ENCODE measurements at regions not wholly inside any gene's neighbourhood (a gene's known extent, or its start where the extent isn't known, plus 50 kb on each side); places are given as distances from the start of the nearest gene placed in this dataset.

DNA sequence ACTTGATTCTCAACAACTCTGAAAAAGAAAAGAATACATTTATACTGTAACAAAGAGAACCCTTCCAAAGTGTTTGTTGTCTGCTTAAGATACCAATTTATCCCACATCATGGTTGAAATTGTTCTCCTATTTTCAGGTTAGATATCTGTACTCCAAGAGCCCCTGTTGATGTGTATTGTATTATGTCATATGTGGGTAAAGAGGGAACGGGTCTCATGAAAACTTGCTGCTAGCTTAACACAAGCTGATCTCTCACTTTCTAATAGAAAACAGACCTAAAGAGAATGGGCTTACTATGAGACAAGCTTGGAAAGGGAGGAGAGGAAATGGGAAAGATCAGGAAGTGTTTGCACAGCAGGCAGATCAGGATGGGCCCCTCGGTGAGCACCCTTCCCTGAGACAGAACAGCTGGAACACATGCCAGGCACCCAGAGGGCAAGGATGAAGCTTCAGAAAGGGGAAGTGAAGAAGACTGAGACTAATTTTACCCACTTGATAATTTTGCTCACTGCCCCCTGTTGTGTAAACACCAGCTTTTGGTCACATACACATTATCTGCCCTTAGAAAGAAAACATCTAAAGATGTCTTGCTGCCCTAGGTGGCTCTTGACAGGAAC, 747.9 kb upstream of the CCDC54 start:
- H3K27ac ChIP-seq (ENCODE audit: low read depth, low read length) = no peak overlapping the region
- H3K9me3 ChIP-seq (ENCODE audit: control insufficient read depth, low read length) = peaks cover 4% of the 10 kb centered on the region
- WGBS, 2 experiments (ENCODE audit: insufficient coverage in 1 of 2, insufficient read length in 1 of 2) = 0 to 42% methylated on average over 1 to 2 of the region's 2 CpGs
- no peak overlapping the region for H3K27ac Mint-ChIP-seq
- H3K27me3 ChIP-seq (ENCODE audit: control insufficient read depth, insufficient read depth, low read length, poor library complexity, severe bottlenecking) = no peaks in the 10 kb centered on the region
- no peak overlapping the region for H3K4me3 Mint-ChIP-seq
- H3K36me3 ChIP-seq (ENCODE audit: control insufficient read depth, insufficient read depth, low read length) = no peaks in the 10 kb centered on the region
- H3K4me3 ChIP-seq (ENCODE audit: low read length) = no peak overlapping the region
- TF ChIP-seq, protein P1, sequence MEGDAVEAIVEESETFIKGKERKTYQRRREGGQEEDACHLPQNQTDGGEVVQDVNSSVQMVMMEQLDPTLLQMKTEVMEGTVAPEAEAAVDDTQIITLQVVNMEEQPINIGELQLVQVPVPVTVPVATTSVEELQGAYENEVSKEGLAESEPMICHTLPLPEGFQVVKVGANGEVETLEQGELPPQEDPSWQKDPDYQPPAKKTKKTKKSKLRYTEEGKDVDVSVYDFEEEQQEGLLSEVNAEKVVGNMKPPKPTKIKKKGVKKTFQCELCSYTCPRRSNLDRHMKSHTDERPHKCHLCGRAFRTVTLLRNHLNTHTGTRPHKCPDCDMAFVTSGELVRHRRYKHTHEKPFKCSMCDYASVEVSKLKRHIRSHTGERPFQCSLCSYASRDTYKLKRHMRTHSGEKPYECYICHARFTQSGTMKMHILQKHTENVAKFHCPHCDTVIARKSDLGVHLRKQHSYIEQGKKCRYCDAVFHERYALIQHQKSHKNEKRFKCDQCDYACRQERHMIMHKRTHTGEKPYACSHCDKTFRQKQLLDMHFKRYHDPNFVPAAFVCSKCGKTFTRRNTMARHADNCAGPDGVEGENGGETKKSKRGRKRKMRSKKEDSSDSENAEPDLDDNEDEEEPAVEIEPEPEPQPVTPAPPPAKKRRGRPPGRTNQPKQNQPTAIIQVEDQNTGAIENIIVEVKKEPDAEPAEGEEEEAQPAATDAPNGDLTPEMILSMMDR (conservative IDR thresholded peaks at IDR 0.05) = no peak
- H3K9me3 Mint-ChIP-seq = peaks cover 8% of the 10 kb centered on the region
- H3K9ac ChIP-seq (ENCODE audit: extremely low read depth, low read length, poor library complexity, severe bottlenecking) = no peak overlapping the region
- DNase-seq = no peak
- no peaks in the 10 kb centered on the region for H3K36me3 Mint-ChIP-seq (ENCODE audit: low read depth)
- no peaks in the 10 kb centered on the region for H3K4me1 ChIP-seq (ENCODE audit: control insufficient read depth, insufficient read depth, low read length)
- peaks cover 20% of the 10 kb centered on the region for H3K4me1 Mint-ChIP-seq
- no peaks in the 10 kb centered on the region for H3K27me3 Mint-ChIP-seq (ENCODE audit: insufficient read depth)

DNA sequence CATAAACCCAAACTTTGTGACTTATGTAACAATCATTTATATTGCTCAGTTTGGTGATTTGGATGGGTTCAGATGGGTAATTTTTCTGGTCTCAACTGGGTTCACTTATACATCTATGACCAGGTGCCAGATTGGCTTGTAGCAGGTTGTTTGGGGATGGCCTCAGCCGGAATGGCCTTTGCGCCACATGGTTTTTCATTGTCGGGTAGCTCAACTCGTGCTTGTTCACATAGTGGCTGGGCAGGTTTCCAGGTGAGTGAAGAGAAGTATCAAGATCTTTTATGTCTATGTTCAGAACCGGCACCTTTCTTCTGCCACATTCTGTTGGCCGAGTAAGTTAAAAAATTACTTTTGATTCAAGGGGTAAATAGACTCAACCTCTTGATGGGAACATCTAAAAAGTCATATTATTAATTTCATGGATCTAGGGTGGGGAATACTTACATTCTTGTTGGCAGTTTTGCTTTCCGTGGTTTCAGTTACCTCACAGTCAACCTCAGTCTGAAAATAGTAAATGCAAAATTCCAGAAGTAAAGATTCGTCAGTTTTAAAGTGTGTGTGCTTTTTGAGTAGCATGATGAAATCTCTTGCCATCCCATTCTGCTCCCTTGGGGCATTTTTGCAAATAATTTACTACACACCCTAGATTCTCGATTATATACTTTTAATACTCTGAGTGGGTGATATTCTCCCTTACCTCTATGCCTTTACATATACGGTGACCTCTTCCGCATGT, 745.7 kb upstream of the CCDC54 start:
- no peak overlapping the region for H3K27ac Mint-ChIP-seq

DNA sequence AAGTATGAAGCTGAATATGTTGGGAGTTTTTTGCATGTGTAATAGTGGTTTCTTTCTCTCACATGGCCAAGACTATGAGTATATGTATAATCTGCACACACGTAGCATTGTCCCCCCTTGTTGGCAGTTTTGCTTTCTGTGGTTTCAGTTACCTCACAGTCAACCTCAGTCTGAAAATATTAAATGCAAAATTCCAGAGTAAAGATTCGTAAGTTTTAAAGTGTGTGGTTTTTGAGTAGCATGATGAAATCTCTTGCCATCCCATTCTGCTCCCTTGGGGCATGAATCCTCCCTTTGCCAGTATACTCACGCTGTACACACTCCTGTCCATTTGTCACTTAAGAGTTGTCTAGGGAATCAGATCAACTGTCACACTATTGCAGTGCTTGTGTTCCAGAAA, 742.0 kb upstream of the CCDC54 start:
- 88% methylated on average over 3 of the region's 3 CpGs; no CpG with 5 or more reads in 1 of the 2 experiments for WGBS, 2 experiments (ENCODE audit: insufficient coverage in 1 of 2, insufficient read length in 1 of 2)
- no peaks in the 10 kb centered on the region for H3K27me3 Mint-ChIP-seq (ENCODE audit: insufficient read depth)
- no peaks in the 10 kb centered on the region for H3K36me3 Mint-ChIP-seq (ENCODE audit: low read depth)
- H3K36me3 ChIP-seq (ENCODE audit: control insufficient read depth, insufficient read depth, low read length) = no peaks in the 10 kb centered on the region
- H3K9me3 ChIP-seq (ENCODE audit: control insufficient read depth, low read length) = no peaks in the 10 kb centered on the region
- no peak for DNase-seq
- no peak overlapping the region for H3K4me3 Mint-ChIP-seq
- no peaks in the 10 kb centered on the region for H3K27me3 ChIP-seq (ENCODE audit: control insufficient read depth, insufficient read depth, low read length, poor library complexity, severe bottlenecking)
- H3K9ac ChIP-seq (ENCODE audit: extremely low read depth, low read length, poor library complexity, severe bottlenecking) = no peak overlapping the region
- no peak overlapping the region for H3K27ac ChIP-seq (ENCODE audit: low read depth, low read length)
- H3K9me3 Mint-ChIP-seq = no peaks in the 10 kb centered on the region
- H3K4me3 ChIP-seq (ENCODE audit: low read length) = no peak overlapping the region
- H3K4me1 Mint-ChIP-seq = no peaks in the 10 kb centered on the region
- H3K27ac Mint-ChIP-seq = no peak overlapping the region
- no peaks in the 10 kb centered on the region for H3K4me1 ChIP-seq (ENCODE audit: control insufficient read depth, insufficient read depth, low read length)
- TF ChIP-seq, protein P1 (conservative IDR thresholded peaks at IDR 0.05) = no peak

More for the DNA sequence above, 745.7 kb upstream of the CCDC54 start:
- H3K4me1 Mint-ChIP-seq = peaks cover 20% of the 10 kb centered on the region
- Histone ChIP-seq H3K9me3 (ENCODE audit: control insufficient read depth, low read length) (no peaks in the 10 kb centered on the region), H3K36me3 (ENCODE audit: control insufficient read depth, insufficient read depth, low read length) (no peaks in the 10 kb centered on the region), H3K4me1 (ENCODE audit: control insufficient read depth, insufficient read depth, low read length) (no peaks in the 10 kb centered on the region), H3K27ac (ENCODE audit: low read depth, low read length) (no peak overlapping the region), H3K27me3 (ENCODE audit: control insufficient read depth, insufficient read depth, low read length, poor library complexity, severe bottlenecking) (no peaks in the 10 kb centered on the region), H3K9ac (ENCODE audit: extremely low read depth, low read length, poor library complexity, severe bottlenecking) (no peak overlapping the region), H3K4me3 (ENCODE audit: low read length) (no peak overlapping the region)
- no peak for DNase-seq
- TF ChIP-seq, protein P1 (conservative IDR thresholded peaks at IDR 0.05) = no peak
- H3K27me3 Mint-ChIP-seq (ENCODE audit: insufficient read depth) = no peaks in the 10 kb centered on the region
- WGBS, 2 experiments (ENCODE audit: insufficient coverage in 1 of 2, insufficient read length in 1 of 2) = 93 to 94% methylated on average over 4 to 11 of the region's 11 CpGs
- no peak overlapping the region for H3K4me3 Mint-ChIP-seq
- H3K9me3 Mint-ChIP-seq = no peaks in the 10 kb centered on the region
- no peaks in the 10 kb centered on the region for H3K36me3 Mint-ChIP-seq (ENCODE audit: low read depth)

Data from endodermal cell (in vitro differentiated cells).